Astrocyte of the spinal cord (primary cell): ENCODE measurements at regions not wholly inside any gene's neighbourhood (a gene's known extent, or its start where the extent isn't known, plus 50 kb on each side); places are given as distances from the start of the nearest gene placed in this dataset.

ENCODE experiments used
- DNase-seq: peaks from one replicate; pipeline ENCODE4 v3.0.0; 2011; ENCODE audit warnings: low read depth, low spot score
- H3K4me3 ChIP-seq: 2 replicates; pipeline ENCODE4 v1.5.1; 2011; ENCODE audit warnings: low read depth, mild to moderate bottlenecking, low read length, moderate library complexity
- in situ Hi-C: cut with HindIII; loops from 2 replicates; pipeline ENCODE4 v1.10.0; 2017; ENCODE audit warnings: low sequenced_read_pairs
- TF ChIP-seq, protein P1 (sequence below): IDR thresholded peaks from 2 replicates; pipeline ENCODE4 v1.5.1; 2012; ENCODE audit warnings: low read depth, mild to moderate bottlenecking, low read length, inconsistent platforms

- TF ChIP-seq, protein P1, sequence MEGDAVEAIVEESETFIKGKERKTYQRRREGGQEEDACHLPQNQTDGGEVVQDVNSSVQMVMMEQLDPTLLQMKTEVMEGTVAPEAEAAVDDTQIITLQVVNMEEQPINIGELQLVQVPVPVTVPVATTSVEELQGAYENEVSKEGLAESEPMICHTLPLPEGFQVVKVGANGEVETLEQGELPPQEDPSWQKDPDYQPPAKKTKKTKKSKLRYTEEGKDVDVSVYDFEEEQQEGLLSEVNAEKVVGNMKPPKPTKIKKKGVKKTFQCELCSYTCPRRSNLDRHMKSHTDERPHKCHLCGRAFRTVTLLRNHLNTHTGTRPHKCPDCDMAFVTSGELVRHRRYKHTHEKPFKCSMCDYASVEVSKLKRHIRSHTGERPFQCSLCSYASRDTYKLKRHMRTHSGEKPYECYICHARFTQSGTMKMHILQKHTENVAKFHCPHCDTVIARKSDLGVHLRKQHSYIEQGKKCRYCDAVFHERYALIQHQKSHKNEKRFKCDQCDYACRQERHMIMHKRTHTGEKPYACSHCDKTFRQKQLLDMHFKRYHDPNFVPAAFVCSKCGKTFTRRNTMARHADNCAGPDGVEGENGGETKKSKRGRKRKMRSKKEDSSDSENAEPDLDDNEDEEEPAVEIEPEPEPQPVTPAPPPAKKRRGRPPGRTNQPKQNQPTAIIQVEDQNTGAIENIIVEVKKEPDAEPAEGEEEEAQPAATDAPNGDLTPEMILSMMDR, result no peak
- DNase-seq, result no peak
- no peak overlapping the region for H3K4me3 ChIP-seq
- in situ Hi-C loops, result no loop called here
Measured at GRCh38 chr2:160634436-160634835, 140.8 kb upstream of the RBMS1 start.

- TF ChIP-seq, protein P1, result no peak
- H3K4me3 ChIP-seq, result no peak overlapping the region
- in situ Hi-C loops, result no loop called here
- peak; percentile 20 for DNase-seq
Measured at GRCh38 chr2:160635488-160635887, 141.9 kb upstream of the RBMS1 start.

GRCh38 chr2:160639472-160639871 is 145.9 kb upstream of the RBMS1 start:
- H3K4me3 ChIP-seq, result no peak overlapping the region
- DNase-seq, result no peak
- TF ChIP-seq, protein P1, result no peak
- in situ Hi-C loops, result no loop called here

- H3K4me3 ChIP-seq, result no peak overlapping the region
- no peak for DNase-seq
- in situ Hi-C loops, result no loop called here
- TF ChIP-seq, protein P1, result no peak
Measured at GRCh38 chr2:160646684-160647444, 153.3 kb upstream of the RBMS1 start.

- no peak overlapping the region for H3K4me3 ChIP-seq
- DNase-seq, result no peak
- in situ Hi-C loops, result no loop called here
Measured at GRCh38 chr2:160647967-160648685, 154.5 kb upstream of the RBMS1 start.

GRCh38 chr2:160649698-160650097 is 156.1 kb upstream of the RBMS1 start:
- TF ChIP-seq, protein P1, result no peak
- DNase-seq, result no peak
- no peak overlapping the region for H3K4me3 ChIP-seq
- in situ Hi-C loops, result no loop called here

More at GRCh38 chr2:160647967-160648685, 154.5 kb upstream of the RBMS1 start:
- TF ChIP-seq, protein P1, result no peak
